ENCODE measurements at regions not wholly inside any gene's neighbourhood (a gene's known extent, or its start where the extent isn't known, plus 50 kb on each side); places are given as distances from the start of the nearest gene placed in this dataset.

- H3K27ac Mint-ChIP-seq, result no peak overlapping the region
Observed at GRCh38 chr12:97358361-97358760, 104.2 kb upstream of the RMST start.

GRCh38 chr12:97359021-97359690 is 103.4 kb upstream of the RMST start:
- no peak overlapping the region for H3K4me3 Mint-ChIP-seq
- POLR2A ChIA-PET, result interaction anchor here in 1 of 2 donors (0.6 kb wide), 1 partner anchor 102 kb away, joined by 3 read pairs; no protein-coding TSS in a partner anchor

More at GRCh38 chr12:97358361-97358760, 104.2 kb upstream of the RMST start:
- H3K36me3 ChIP-seq (ENCODE audit: control insufficient read depth in 2 of 2, extremely low read depth in 1 of 2, insufficient read depth in 1 of 2, low read length in 1 of 2), result no peaks in the 10 kb centered on the region
- peaks cover 8 to 24% of the 10 kb centered on the region in 2 donors for H3K27me3 Mint-ChIP-seq
- no peak for DNase-seq
- H3K27ac ChIP-seq (ENCODE audit: low read length), result no peak overlapping the region
- H3K9me3 Mint-ChIP-seq, result peaks cover 0 to 6% (median 0%) of the 10 kb centered on the region in 3 donors
- no CpG with 5 or more reads among the region's 3 CpGs for WGBS (ENCODE audit: insufficient coverage)
- ATAC-seq (replicated peaks in 1 of 4), result no peak
- ChIA-PET CTCF (interaction anchor here in 1 of 2 donors (0.7 kb wide), 1 partner anchor 391 kb away, joined by 5 read pairs; no protein-coding TSS in a partner anchor), POLR2A (no interaction called here)
- no peaks in the 10 kb centered on the region for H3K4me1 ChIP-seq (ENCODE audit: control insufficient read depth in 1 of 2, extremely low read depth in 1 of 2, insufficient read depth in 2 of 2, low read length in 2 of 2)
- H3K4me1 Mint-ChIP-seq, result no peaks in the 10 kb centered on the region
- H3K27me3 ChIP-seq (replicated peaks in 1 of 2; ENCODE audit: control insufficient read depth in 2 of 2, extremely low read depth in 1 of 2, insufficient read depth in 2 of 2, low read length in 1 of 2), result no peaks in the 10 kb centered on the region
- H3K4me3 Mint-ChIP-seq, result no peak overlapping the region
- H3K9me3 ChIP-seq, result no peaks in the 10 kb centered on the region
- no peak overlapping the region for H3K4me3 ChIP-seq (ENCODE audit: control insufficient read depth in 1 of 2, extremely low read depth in 1 of 2, low read length in 1 of 2)
- H3K36me3 Mint-ChIP-seq, result no peaks in the 10 kb centered on the region

GRCh38 chr12:97363693-97364092 is 98.9 kb upstream of the RMST start:
- no peaks in the 10 kb centered on the region for H3K9me3 ChIP-seq
- ATAC-seq (replicated peaks in 1 of 4) (no peak), DNase-seq (no peak)
- peaks cover 0 to 3% of the 10 kb centered on the region in 2 experiments for H3K27me3 ChIP-seq (replicated peaks in 1 of 2; ENCODE audit: control insufficient read depth in 2 of 2, extremely low read depth in 1 of 2, insufficient read depth in 2 of 2, low read length in 1 of 2)
- Mint-ChIP-seq H3K9me3 (no peaks in the 10 kb centered on the region), H3K27ac (no peak overlapping the region), H3K4me3 (no peak overlapping the region), H3K4me1 (no peaks in the 10 kb centered on the region), H3K36me3 (no peaks in the 10 kb centered on the region), H3K27me3 (peaks cover 8 to 29% of the 10 kb centered on the region in 2 donors)
- WGBS (ENCODE audit: insufficient coverage), result no CpG with 5 or more reads among the region's 1 CpG
- CTCF ChIA-PET, result no interaction called here
- no peak overlapping the region for H3K27ac ChIP-seq (ENCODE audit: low read length)
- H3K4me1 ChIP-seq (ENCODE audit: control insufficient read depth in 1 of 2, extremely low read depth in 1 of 2, insufficient read depth in 2 of 2, low read length in 2 of 2), result no peaks in the 10 kb centered on the region
- H3K36me3 ChIP-seq (ENCODE audit: control insufficient read depth in 2 of 2, extremely low read depth in 1 of 2, insufficient read depth in 1 of 2, low read length in 1 of 2), result no peaks in the 10 kb centered on the region
- POLR2A ChIA-PET, result no interaction called here
- H3K4me3 ChIP-seq (ENCODE audit: control insufficient read depth in 1 of 2, extremely low read depth in 1 of 2, low read length in 1 of 2), result no peak overlapping the region

More at GRCh38 chr12:97359021-97359690, 103.4 kb upstream of the RMST start:
- H3K4me3 ChIP-seq (ENCODE audit: control insufficient read depth in 1 of 2, extremely low read depth in 1 of 2, low read length in 1 of 2), result no peak overlapping the region
- H3K36me3 ChIP-seq (ENCODE audit: control insufficient read depth in 2 of 2, extremely low read depth in 1 of 2, insufficient read depth in 1 of 2, low read length in 1 of 2), result no peaks in the 10 kb centered on the region
- no peak overlapping the region for H3K27ac ChIP-seq (ENCODE audit: low read length)
- DNase-seq, result no peak
- no peak overlapping the region for H3K27ac Mint-ChIP-seq
- H3K27me3 ChIP-seq (replicated peaks in 1 of 2; ENCODE audit: control insufficient read depth in 2 of 2, extremely low read depth in 1 of 2, insufficient read depth in 2 of 2, low read length in 1 of 2), result no peaks in the 10 kb centered on the region
- no peak for ATAC-seq (replicated peaks in 1 of 4)
- H3K9me3 Mint-ChIP-seq, result peaks cover 0 to 6% (median 0%) of the 10 kb centered on the region in 3 donors
- no peaks in the 10 kb centered on the region for H3K4me1 ChIP-seq (ENCODE audit: control insufficient read depth in 1 of 2, extremely low read depth in 1 of 2, insufficient read depth in 2 of 2, low read length in 2 of 2)
- no peaks in the 10 kb centered on the region for H3K9me3 ChIP-seq
- H3K4me1 Mint-ChIP-seq, result no peaks in the 10 kb centered on the region
- H3K27me3 Mint-ChIP-seq, result peaks cover 6 to 24% of the 10 kb centered on the region in 2 donors
- 100% methylated on average over 1 of the region's 5 CpGs for WGBS (ENCODE audit: insufficient coverage)
- CTCF ChIA-PET, result no interaction called here
- no peaks in the 10 kb centered on the region for H3K36me3 Mint-ChIP-seq

GRCh38 chr12:97368462-97369163 is 94.0 kb upstream of the RMST start:
- POLR2A ChIA-PET, result no interaction called here

GRCh38 chr12:97375310-97375709 is 87.3 kb upstream of the RMST start:
- Mint-ChIP-seq H3K4me3 (no peak overlapping the region), H3K9me3 (no peaks in the 10 kb centered on the region), H3K4me1 (no peaks in the 10 kb centered on the region), H3K27ac (no peak overlapping the region), H3K27me3 (peaks cover 0 to 1% of the 10 kb centered on the region in 2 donors), H3K36me3 (no peaks in the 10 kb centered on the region)
- no peak for DNase-seq
- Histone ChIP-seq H3K4me1 (ENCODE audit: control insufficient read depth in 1 of 2, extremely low read depth in 1 of 2, insufficient read depth in 2 of 2, low read length in 2 of 2) (no peaks in the 10 kb centered on the region), H3K27ac (ENCODE audit: low read length) (no peak overlapping the region), H3K27me3 (replicated peaks in 1 of 2; ENCODE audit: control insufficient read depth in 2 of 2, extremely low read depth in 1 of 2, insufficient read depth in 2 of 2, low read length in 1 of 2) (no peaks in the 10 kb centered on the region), H3K36me3 (ENCODE audit: control insufficient read depth in 2 of 2, extremely low read depth in 1 of 2, insufficient read depth in 1 of 2, low read length in 1 of 2) (no peaks in the 10 kb centered on the region), H3K9me3 (no peaks in the 10 kb centered on the region), H3K4me3 (ENCODE audit: control insufficient read depth in 1 of 2, extremely low read depth in 1 of 2, low read length in 1 of 2) (no peak overlapping the region)
- ATAC-seq (replicated peaks in 1 of 4), result no peak
- no CpG with 5 or more reads among the region's 2 CpGs for WGBS (ENCODE audit: insufficient coverage)
- ChIA-PET POLR2A (interaction anchor here (0.6 to 1.0 kb wide), 2 partner anchors 17 to 1433 kb away, joined by 3 to 5 read pairs; partner anchors contain the start of gene CCDC38 (in 1 of the 2)), CTCF (no interaction called here)

More at GRCh38 chr12:97368462-97369163, 94.0 kb upstream of the RMST start:
- Mint-ChIP-seq H3K4me1 (no peaks in the 10 kb centered on the region), H3K27me3 (peaks cover 10 to 14% of the 10 kb centered on the region in 2 donors), H3K4me3 (no peak overlapping the region), H3K27ac (no peak overlapping the region), H3K36me3 (no peaks in the 10 kb centered on the region), H3K9me3 (no peaks in the 10 kb centered on the region)
- Histone ChIP-seq H3K4me1 (ENCODE audit: control insufficient read depth in 1 of 2, extremely low read depth in 1 of 2, insufficient read depth in 2 of 2, low read length in 2 of 2) (no peaks in the 10 kb centered on the region), H3K27me3 (replicated peaks in 1 of 2; ENCODE audit: control insufficient read depth in 2 of 2, extremely low read depth in 1 of 2, insufficient read depth in 2 of 2, low read length in 1 of 2) (peaks cover 0 to 5% of the 10 kb centered on the region in 2 experiments), H3K4me3 (ENCODE audit: control insufficient read depth in 1 of 2, extremely low read depth in 1 of 2, low read length in 1 of 2) (no peak overlapping the region), H3K36me3 (ENCODE audit: control insufficient read depth in 2 of 2, extremely low read depth in 1 of 2, insufficient read depth in 1 of 2, low read length in 1 of 2) (no peaks in the 10 kb centered on the region), H3K27ac (ENCODE audit: low read length) (no peak overlapping the region), H3K9me3 (no peaks in the 10 kb centered on the region)
- ATAC-seq (replicated peaks in 1 of 4) (no peak), DNase-seq (no peak)
- CTCF ChIA-PET, result no interaction called here
- WGBS (ENCODE audit: insufficient coverage), result 88% methylated on average over 4 of the region's 7 CpGs

GRCh38 chr12:97380440-97380839 is 82.2 kb upstream of the RMST start:
- H3K27me3 Mint-ChIP-seq, result peaks cover 0 to under 1% of the 10 kb centered on the region in 2 donors
- no peak overlapping the region for H3K27ac ChIP-seq (ENCODE audit: low read length)
- H3K4me3 Mint-ChIP-seq, result no peak overlapping the region
- H3K27ac Mint-ChIP-seq, result no peak overlapping the region
- POLR2A ChIA-PET, result no interaction called here
- no peaks in the 10 kb centered on the region for H3K4me1 Mint-ChIP-seq
- DNase-seq (no peak), ATAC-seq (replicated peaks in 1 of 4) (no peak)
- no peak overlapping the region for H3K4me3 ChIP-seq (ENCODE audit: control insufficient read depth in 1 of 2, extremely low read depth in 1 of 2, low read length in 1 of 2)
- H3K9me3 ChIP-seq, result no peaks in the 10 kb centered on the region
- no peaks in the 10 kb centered on the region for H3K36me3 ChIP-seq (ENCODE audit: control insufficient read depth in 2 of 2, extremely low read depth in 1 of 2, insufficient read depth in 1 of 2, low read length in 1 of 2)
- CTCF ChIA-PET, result no interaction called here
- 70% methylated on average over 2 of the region's 2 CpGs for WGBS (ENCODE audit: insufficient coverage)
- H3K4me1 ChIP-seq (ENCODE audit: control insufficient read depth in 1 of 2, extremely low read depth in 1 of 2, insufficient read depth in 2 of 2, low read length in 2 of 2), result no peaks in the 10 kb centered on the region
- H3K36me3 Mint-ChIP-seq, result no peaks in the 10 kb centered on the region
- H3K27me3 ChIP-seq (replicated peaks in 1 of 2; ENCODE audit: control insufficient read depth in 2 of 2, extremely low read depth in 1 of 2, insufficient read depth in 2 of 2, low read length in 1 of 2), result no peaks in the 10 kb centered on the region
- peaks cover 0 to 2% (median 0%) of the 10 kb centered on the region in 3 donors for H3K9me3 Mint-ChIP-seq

Measured in T-cell (primary cell).